SW 1271 (cell line): ENCODE measurements at regions not wholly inside any gene's neighbourhood (a gene's known extent, or its start where the extent isn't known, plus 50 kb on each side); places are given as distances from the start of the nearest gene placed in this dataset.

Experiments
- DNase-seq, 2 experiments: peaks; one replicate each; lab custom pipeline; 2025; lab: John Stamatoyannopoulos, UW

DNA sequence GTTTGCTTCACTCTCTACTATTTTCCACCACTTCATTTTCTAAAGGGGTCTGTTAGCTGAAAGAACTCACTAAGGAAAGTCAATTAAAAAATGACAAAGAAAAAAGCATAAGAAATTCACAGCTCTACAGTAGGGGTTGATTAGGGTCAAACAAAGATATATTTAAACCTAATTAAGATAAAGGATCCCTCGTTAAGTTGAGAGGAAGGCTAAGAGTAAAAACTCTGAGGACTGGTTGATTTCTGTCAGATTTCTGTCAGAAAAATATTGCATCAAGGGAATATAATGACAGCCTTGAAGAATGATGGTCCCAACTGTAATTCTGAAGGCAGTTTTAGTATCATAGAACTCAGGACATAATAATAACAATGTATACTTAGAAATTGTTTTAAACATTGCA, 218.0 kb downstream of the QDPR start:
- DNase-seq: no peak

DNA sequence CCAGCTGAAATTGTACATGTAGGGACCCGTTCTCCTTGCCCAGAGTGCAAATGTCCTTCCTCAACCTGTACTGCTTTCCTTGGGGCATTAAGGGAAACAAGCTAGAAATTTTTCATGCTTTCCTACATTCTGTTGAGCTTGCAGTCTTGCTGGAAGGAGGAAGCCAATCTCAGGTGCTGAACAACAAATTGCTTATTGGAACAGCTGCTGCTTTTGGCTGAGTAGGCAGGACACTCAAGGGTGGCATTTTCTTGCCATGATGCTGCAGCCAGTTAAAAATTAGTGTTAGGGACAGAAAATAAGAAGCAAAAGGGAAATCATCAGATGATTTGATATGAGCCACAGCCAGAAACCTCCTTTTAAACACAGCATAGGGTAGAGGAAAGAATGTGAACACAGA, 223.7 kb downstream of the QDPR start:
- no peak for DNase-seq

DNA sequence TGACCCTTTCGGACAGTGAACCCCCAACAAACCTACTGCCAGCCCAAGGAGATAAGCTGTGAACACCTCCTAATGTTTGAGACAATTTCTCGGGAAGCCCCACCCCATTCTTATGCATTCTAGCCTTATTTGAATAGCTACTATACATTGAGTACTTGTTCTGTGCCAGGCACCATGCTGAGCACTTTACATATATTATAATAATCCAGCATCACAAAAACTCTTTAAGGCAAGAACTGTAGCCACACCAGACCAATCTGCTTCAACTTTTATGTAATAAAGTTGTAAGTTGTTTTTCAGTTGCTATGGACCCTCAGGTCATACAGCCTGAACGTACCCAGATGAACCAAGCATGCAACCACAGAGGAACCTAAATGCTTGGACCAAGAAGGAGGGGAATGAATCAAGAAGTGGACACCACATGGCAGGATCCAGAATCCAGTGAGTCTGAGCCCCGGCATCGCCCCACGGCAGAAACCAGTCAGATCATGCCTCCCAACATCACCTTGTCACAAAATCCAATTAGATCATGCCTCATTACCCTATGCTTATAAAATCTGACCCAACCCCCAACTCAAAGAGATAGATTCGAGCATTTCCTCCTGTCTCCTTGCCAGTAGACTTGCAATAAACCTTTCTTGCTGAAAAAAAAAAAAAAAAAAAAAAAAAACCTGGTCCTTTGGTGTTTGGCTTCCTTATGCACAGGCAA, 225.0 kb downstream of the QDPR start:
- DNase-seq: no peak

DNA sequence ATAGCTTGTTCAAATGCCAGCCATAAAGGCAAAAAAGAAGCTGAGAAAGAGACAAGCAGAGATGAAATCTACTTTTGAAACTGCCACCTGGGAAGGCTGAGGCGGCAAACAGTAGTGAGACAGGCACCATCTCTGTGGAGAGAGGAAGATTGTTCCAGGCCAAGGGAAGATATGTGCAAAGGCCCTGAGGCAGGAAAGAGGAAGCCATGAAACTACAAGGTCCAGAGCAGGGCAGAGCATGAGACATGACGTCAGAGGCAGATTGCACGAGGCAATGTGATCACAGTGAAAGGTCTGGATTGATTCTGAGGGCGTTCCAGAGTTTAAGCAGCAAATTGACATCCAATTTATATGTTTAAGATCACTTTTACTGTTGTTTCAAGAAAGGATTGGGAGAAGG, 226.1 kb downstream of the QDPR start:
- no peak for DNase-seq

DNA sequence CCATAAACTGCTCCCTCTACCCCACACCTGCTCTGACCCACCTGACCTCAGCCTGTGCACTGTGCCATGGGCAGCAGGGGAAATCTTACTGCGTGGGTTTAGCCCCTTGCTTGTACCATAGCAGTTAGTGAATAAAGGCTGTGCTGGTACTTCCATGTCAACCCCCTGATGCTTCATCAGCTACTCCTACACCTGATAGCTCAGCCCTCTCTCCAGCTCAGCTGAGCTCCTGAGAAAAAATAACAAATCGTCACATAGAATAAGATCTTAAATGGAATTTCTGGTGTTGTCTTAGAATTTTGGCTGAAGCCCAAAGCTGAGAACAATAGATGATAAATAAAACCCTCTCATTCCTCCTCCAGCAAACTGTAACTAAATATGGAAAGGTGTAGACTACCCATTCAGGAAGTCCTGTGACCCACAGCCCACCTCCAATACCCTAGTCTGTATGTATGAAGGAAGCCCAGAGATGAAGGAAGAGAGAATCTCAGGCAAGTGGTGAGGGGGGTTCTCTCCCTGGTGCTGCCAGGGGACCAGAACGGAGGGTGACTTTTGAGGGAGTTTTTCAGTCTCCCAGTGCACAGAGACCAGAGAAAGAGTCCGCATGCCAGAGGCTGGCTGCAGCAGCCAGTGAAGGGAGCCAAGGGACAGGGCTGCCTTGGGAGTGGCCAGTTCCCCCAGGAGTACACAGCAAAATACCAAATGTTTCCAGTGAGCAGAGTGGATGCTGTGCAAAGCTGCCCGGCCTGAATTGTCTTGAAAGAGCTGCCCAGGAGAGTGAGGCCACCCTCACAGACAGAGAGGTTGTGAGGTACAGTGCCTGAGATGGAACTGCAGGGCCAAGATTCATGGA, 227.3 kb downstream of the QDPR start:
- no peak for DNase-seq

DNA sequence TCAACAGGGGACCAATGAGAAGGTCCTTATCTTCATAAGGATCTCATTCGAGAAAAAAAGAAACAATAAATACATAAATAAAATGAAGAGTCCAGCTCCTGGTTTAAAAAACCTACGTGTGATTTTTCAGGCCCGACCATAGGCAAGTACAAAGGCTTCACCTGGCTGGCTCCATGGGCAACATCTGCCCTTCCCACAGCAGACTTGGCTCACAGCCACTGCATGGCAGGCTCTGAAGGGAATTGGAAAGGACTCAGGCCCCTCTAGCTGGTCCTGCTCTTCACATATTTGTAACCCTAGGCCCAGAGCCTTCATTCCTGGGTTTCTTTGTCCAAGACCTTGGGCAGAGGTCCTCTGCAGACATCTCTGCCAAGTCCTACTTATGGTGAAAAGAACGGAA, 228.1 kb downstream of the QDPR start:
- DNase-seq: no peak

DNA sequence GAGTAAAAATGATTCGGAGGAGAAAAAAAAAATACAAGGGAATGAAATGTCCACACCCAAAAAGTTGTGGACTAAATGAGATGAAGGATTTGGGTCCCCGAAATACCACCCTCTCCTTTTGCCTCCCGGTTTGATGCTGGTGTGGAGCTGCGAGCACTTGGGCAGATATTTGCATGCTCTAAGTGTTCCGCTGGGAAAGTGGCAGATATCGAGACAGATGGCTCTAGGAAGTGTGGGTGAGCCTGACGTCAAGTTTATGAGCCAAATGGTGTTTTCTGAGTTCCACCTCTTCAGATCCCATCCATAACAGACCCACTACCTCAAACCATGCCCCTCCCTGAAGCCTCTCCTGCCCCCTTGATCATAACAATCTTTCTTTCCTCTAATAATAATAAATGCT, 228.6 kb downstream of the QDPR start:
- DNase-seq: no peak

DNA sequence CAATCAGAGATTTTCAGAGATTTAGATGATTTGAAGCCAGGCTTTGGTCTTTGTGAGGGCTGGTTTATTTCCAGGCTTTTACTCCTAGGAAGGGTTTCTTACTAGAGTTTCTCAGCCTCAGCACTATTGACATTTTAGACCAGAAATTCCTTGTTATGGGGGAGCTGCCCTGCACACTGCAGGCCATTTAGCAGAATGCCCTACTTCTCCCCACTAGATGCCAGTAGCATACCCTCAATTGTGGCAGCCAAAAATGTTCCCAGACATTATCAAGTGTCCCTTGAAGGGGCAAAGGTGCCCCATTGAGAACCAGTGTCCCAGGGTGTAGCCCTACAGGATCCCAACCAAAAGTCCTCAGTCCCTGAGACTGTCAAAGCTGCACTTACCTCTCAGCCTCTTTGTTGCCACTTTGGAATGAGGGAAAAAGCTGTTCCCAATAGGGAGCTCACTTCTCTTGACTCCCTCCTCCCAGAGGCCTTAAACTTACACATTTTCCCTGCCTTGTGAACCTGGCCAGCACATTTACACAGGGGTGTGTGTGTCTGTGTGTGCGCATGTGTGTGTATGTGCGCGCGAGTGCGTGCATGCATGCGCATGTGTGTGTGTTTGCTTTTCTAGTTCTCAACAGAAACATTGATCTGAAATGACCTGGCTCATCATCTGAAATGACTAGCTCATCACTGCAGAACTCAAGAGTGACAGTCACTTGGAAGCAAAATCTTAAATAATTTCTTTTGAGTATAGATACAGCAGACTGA, 231.4 kb downstream of the QDPR start:
- no peak for DNase-seq

DNA sequence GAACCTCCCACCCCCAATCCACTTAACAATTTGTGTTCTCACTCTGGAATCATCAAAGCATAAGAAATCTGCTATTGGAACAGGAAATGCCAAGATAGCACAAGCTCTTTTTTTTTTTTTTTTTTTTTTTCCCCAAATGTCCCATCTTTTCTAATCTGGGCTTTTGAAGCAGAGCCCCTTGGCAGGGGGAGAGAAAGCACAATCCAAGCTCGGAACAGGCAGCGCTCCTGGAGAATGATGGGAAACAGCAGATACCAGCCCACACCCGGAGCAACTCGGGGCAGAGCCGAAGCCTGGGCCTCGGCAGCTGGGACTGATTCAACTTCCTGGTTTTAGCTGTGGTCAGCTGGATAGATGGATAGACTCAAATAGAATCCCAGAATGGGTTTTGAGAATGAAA, 235.1 kb downstream of the QDPR start:
- DNase-seq: no peak

DNA sequence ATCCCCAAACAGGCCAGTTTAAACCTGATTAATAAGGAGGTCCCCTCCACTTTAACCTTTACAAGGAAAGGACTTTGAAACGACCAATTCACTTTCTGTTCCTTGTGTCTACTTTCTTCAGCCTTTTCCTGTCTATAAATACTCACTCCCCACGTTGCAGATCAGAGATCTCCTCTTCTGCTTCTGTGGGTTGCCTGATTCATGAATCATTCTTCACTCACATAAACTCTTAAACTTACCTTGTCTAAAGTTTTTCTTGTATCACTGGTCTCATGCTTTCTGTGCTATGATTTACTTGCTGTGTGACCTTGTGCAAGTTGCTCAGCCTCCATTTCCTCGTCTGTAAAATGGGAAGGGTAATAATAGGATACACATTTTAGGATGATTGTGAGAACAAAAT, 236.1 kb downstream of the QDPR start:
- DNase-seq: no peak

DNA sequence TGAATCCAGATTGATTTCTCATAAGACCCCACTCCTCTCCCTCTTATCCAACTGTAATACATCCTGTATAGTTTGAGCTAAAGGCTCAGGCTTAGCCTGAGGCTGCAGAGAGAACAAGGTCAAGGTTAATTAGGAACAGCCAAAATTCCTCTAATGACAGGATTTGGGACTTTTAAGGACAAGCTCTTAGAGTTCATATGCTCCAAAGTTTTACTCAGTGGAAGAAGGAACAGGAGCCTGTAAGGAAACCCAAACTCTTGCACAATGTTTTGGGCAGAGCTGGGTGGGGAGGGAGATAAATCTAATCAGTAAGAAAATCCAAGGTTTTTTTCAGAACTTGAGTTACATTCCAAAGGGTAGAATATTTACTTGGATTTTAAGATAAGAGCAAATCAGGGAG, 238.8 kb downstream of the QDPR start:
- no peak for DNase-seq

DNA sequence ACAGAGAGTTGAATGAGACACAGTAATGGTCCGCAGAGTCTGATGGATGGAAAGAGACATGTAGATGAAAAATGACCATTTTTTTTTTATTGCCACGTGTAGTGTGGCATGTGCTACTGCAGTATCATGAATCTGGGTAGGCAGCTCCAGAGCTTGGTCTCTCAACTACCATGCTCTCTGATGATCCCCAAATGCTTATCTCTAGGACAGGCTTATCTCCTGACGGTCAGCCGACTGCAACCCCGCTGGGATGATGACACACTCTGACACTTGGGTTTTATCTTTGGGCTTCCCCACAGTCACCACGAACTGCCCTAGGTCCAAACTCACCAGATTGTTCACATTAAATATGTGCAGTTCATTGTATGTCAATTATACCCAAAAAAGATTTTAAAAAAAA, 239.7 kb downstream of the QDPR start:
- no peak for DNase-seq

DNA sequence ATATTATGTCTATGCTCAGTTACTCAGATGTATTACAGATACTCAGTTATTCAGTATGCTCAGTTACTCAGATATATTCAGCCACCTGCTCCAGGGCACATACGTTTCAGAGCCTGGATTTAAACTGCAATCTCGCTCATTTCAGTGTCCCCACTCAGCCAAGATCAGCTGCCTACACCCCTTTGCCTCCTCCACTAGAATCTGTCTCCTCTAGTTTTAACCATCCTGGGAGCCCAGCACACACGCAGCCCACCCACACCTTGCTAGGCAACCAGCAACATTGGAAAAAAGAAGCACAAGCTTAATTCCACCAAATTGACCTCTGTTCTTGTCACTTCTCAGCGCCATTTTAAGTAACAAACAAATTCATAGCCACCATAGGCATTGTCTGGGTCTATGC, 246.2 kb downstream of the QDPR start:
- DNase-seq: no peak

DNA sequence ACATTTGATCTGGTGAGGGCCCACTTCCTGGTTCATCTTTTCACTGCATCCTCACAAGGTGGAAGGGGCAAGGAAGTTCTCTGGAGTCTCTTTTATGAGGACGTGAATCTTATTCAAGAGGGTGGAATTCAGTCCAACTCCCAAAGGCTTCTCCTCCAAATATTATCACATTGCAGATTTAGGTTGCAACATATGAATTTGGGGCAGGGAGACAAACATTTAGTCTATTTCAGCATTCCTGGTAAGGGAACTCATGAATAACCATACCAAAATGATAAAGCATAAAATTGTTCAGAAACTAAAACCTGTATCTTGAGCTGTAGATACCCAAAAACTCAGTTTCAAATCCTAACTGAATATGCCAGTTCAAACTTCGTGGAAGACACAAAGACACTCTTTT, 246.8 kb downstream of the QDPR start:
- DNase-seq: no peak

DNA sequence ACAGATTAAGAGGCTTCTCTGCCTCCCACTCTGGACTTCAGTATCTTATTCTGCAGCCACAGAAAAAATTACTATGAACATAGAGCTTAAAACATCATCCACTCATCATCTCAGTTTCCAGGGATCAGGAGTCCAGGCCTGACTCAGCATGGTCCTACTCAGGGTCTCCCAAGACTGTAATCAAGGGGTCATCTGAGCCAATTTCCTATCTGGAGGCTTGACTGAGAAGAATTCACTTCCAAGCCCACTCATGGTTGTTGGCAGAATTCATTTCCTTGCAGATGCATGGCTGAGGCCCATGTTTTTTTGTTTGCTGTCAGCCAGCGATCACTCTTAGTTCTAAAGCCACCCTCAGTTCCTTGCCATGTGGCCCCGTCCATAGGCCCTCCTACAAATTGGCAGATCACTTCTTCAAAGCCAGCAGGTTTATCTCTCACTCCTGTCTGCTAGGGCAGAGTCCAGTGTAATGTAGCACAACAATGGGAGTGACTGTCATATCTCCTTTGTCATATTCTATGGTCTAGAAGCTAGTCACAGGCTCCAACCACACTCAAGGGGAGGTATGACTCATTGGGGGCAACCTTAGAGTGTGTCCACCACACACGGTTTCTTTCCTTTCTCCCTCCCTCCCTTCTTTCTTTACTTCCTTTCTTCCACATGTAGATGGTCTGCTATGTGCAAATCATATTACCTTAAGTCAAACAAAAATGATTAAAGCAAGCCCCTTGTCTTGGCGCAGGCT, 251.6 kb downstream of the QDPR start:
- no peak for DNase-seq

DNA sequence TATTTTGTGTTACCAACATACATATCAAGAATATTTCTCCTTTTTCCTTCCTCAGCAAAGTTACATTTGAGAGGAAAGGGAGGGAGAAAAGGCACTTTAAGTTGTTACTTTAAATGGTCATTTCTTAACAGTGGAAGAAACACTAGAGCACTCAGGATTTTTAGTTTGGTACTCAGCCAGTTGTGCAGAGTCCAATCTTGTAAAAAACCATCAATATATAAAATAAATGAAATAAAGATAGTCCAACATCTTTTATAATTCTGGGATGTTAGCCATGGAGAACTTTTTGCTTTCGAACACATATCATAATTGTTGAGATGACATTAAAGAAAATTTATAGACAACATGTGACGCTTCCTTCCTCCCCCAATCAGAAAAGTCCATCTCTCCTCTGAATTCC, 253.8 kb downstream of the QDPR start:
- no peak for DNase-seq

DNA sequence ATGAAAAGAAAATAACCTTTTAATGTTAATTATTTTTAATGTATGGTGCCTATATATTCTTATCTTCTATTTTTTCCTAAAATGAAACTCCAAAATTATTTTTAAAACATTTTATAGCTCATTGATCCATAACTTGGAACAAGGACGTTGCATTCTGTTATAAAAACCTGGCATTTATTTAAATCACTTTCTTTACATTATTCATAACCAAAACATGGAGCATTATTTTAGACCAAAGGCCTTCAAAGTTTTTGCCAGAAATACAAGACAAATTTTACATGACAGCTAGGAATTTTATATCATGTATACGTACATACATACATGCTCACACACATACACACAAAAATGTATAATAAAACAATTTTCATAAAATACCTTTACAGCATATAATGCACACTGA, 259.8 kb downstream of the QDPR start:
- no peak for DNase-seq

DNA sequence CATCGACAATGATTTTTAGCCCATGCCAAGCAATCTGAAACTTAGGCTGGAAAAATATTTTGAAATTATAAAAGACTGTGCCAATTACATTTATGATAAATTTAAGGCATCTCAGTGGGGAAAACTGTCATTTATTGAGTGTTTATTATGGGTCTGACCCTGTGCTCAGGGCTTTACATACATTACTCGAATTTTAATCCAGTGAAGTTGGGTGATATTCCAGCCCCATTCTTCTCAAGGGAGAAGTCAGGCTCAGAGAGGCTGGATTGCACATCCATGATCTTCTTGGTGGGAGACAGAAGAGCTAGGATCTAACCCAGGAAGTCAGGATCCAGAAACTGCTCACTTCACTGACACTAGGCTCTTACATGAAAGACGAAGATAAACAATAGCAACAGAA, 260.8 kb downstream of the QDPR start:
- DNase-seq: no peak

DNA sequence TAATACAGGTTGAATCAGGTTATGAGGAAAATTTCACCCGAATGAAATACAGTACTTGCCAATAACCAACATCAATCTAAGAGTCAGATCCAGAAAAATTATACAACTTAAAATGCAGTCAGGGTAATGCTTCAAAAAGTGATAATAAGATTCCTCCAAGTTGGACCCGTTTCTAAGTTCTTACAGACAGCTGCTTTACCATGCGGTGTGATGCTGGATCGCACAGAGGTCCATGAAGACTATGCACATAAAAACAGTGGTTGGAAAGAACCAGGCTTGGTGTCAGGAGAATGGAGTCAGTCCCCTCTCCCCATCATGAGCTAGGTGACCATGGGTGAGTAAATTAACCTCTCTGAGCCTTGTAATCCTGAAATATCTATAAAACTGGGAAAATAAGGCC, 261.3 kb downstream of the QDPR start:
- DNase-seq: no peak

DNA sequence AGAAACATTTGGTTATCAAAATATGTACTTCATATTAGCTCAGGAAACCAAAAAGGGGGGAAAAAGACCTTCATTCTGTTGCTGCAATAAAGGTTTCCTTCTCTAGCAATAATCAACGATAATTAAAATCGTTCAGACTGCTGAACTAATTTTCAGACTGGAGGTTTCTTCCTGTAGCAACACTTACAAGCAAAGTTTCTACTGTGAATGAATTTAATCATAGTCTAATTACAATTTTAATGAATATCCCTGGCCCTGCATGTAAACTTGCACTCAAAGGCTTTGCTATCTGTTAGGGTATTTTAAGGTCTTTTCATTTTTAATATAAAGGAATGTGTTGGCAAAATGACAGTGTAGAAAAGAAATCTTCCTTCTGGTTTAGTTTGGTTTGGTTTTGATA, 265.2 kb downstream of the QDPR start:
- DNase-seq: no peak

DNA sequence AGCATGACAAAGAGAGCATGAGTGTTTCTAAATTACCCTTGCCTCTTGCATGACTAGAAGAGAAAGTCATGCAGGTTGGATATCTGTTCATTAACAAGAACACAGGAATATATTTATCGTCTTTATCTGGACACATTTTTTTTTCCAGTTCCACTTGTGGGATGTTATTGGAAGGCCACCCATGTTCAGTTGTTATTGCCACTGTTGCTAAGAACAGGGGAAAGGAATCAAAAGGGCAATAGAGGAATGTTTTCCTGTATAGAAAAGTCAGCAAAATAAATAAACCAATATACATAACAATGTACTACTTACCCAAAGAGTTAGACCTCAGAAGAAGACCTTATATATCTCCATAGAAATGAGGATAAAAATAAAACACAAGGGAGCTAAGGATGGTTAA, 270.1 kb downstream of the QDPR start:
- DNase-seq: no peak

DNA sequence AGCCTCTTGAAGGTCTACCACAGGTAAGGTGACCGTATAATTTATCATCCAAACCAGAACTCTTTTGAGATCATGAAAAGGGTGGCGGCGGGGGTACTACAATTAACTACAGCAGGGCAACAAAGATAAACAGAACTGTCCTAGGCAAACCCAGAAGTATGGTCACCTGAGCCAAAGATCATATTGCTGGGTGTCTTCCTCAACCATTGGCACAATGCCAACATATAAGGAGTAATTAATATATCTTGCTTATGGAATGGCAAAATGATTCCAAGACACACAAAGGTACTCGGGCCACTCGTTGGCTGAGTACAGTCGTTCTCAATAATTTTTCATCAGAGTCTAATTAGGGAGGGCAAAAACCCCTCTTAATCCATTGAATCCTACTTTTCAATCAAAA, 273.3 kb downstream of the QDPR start:
- DNase-seq: no peak
